ENCODE measurements at regions not wholly inside any gene's neighbourhood (a gene's known extent, or its start where the extent isn't known, plus 50 kb on each side); places are given as distances from the start of the nearest gene placed in this dataset.
"Not testable (repeated sequence)": the region's sequence is repeated elsewhere in the genome, so short reads cannot be mapped to it uniquely, and the experiment has no call there.

GRCh38 chr4:128427832-128428366, 140.3 kb upstream of the PGRMC2 start:
- Histone ChIP-seq H3K4me3 (ENCODE audit: control extremely low read depth in 1 of 5, extremely low read depth in 1 of 5, insufficient read depth in 1 of 5, low read depth in 2 of 5, low read length in 4 of 5) (no peak overlapping the region), H3K79me2 (ENCODE audit: control insufficient read depth, insufficient read depth, low read length) (no peaks in the 10 kb centered on the region), H3K36me3 (replicated peaks in 1 of 2; ENCODE audit: control extremely low read depth in 1 of 2, control insufficient read depth in 1 of 2, extremely low read depth in 1 of 2, insufficient read depth in 2 of 2, low read length in 1 of 2) (no peaks in the 10 kb centered on the region), H3K9ac (ENCODE audit: low read length) (no peak overlapping the region), H3K27me3 (replicated peaks in 1 of 4; ENCODE audit: control extremely low read depth in 1 of 4, control insufficient read depth in 3 of 4, insufficient read depth in 4 of 4, low read length in 3 of 4) (no peaks in the 10 kb centered on the region), H3K27ac (ENCODE audit: low read length in 2 of 2) (no peak overlapping the region), H3K4me1 (ENCODE audit: control insufficient read depth in 2 of 2, insufficient read depth in 2 of 2, low read length in 2 of 2) (no peaks in the 10 kb centered on the region), H4K20me1 (ENCODE audit: control insufficient read depth, insufficient read depth, low read length, poor library complexity, severe bottlenecking) (no peaks in the 10 kb centered on the region), H3K9me3 (ENCODE audit: control extremely low read depth in 1 of 3, control insufficient read depth in 2 of 3, insufficient read depth in 1 of 3, low read length in 2 of 3) (no peaks in the 10 kb centered on the region), H2AFZ (ENCODE audit: insufficient read depth, low read depth, low read length, poor library complexity, severe bottlenecking) (no peak overlapping the region), H3K4me2 (replicated peaks; ENCODE audit: low read depth, low read length, poor library complexity, severe bottlenecking) (no peak overlapping the region)
- POLR2A ChIA-PET, result no interaction called here
- intact Hi-C loops (cut with micrococcal nuclease), result no loop called here
- whole genome bisulfite sequencing (ENCODE audit: insufficient coverage), result 62% methylated on average over 4 of the region's 5 CpGs
- ATAC-seq (ENCODE audit: low read depth), result no peak
- Mint-ChIP-seq H3K27me3 (no peaks in the 10 kb centered on the region), H3K9me3 (ENCODE audit: insufficient read depth) (no peaks in the 10 kb centered on the region), H3K27ac (no peak overlapping the region), H3K4me1 (no peaks in the 10 kb centered on the region), H3K4me3 (no peak overlapping the region)
- no peak for DNase-seq
- CTCF ChIA-PET, result no interaction called here
- TF ChIP-seq CTCF (IDR thresholded peaks at IDR 0.05) (no peak), EZH2 (IDR thresholded peaks at IDR 0.05; ENCODE audit: borderline replicate concordance, insufficient read depth, low read depth, low read length, poor library complexity, severe bottlenecking) (no peak)

GRCh38 chr4:128424527-128425497, 137.2 kb upstream of the PGRMC2 start:
- Histone ChIP-seq H2AFZ (ENCODE audit: insufficient read depth, low read depth, low read length, poor library complexity, severe bottlenecking) (no peak overlapping the region), H3K9me3 (ENCODE audit: control extremely low read depth in 1 of 3, control insufficient read depth in 2 of 3, insufficient read depth in 1 of 3, low read length in 2 of 3) (no peaks in the 10 kb centered on the region), H4K20me1 (ENCODE audit: control insufficient read depth, insufficient read depth, low read length, poor library complexity, severe bottlenecking) (no peaks in the 10 kb centered on the region), H3K4me1 (ENCODE audit: control insufficient read depth in 2 of 2, insufficient read depth in 2 of 2, low read length in 2 of 2) (no peaks in the 10 kb centered on the region), H3K4me2 (replicated peaks; ENCODE audit: low read depth, low read length, poor library complexity, severe bottlenecking) (no peak overlapping the region), H3K4me3 (ENCODE audit: control extremely low read depth in 1 of 5, extremely low read depth in 1 of 5, insufficient read depth in 1 of 5, low read depth in 2 of 5, low read length in 4 of 5) (no peak overlapping the region), H3K36me3 (replicated peaks in 1 of 2; ENCODE audit: control extremely low read depth in 1 of 2, control insufficient read depth in 1 of 2, extremely low read depth in 1 of 2, insufficient read depth in 2 of 2, low read length in 1 of 2) (no peaks in the 10 kb centered on the region), H3K27ac (ENCODE audit: low read length in 2 of 2) (no peak overlapping the region), H3K79me2 (ENCODE audit: control insufficient read depth, insufficient read depth, low read length) (no peaks in the 10 kb centered on the region), H3K27me3 (replicated peaks in 1 of 4; ENCODE audit: control extremely low read depth in 1 of 4, control insufficient read depth in 3 of 4, insufficient read depth in 4 of 4, low read length in 3 of 4) (no peaks in the 10 kb centered on the region), H3K9ac (ENCODE audit: low read length) (no peak overlapping the region)
- H3K4me3 Mint-ChIP-seq, result no peak overlapping the region
- no peak overlapping the region for H3K27ac Mint-ChIP-seq
- no peaks in the 10 kb centered on the region for H3K9me3 Mint-ChIP-seq (ENCODE audit: insufficient read depth)
- POLR2A ChIA-PET, result no interaction called here
- ATAC-seq (ENCODE audit: low read depth) (no peak), DNase-seq (no peak)
- WGBS (ENCODE audit: insufficient coverage), result 83% methylated on average over 2 of the region's 4 CpGs
- intact Hi-C loops (cut with micrococcal nuclease), result no loop called here
- H3K27me3 Mint-ChIP-seq, result no peaks in the 10 kb centered on the region
- TF ChIP-seq CTCF (IDR thresholded peaks at IDR 0.05) (no peak), EZH2 (IDR thresholded peaks at IDR 0.05; ENCODE audit: borderline replicate concordance, insufficient read depth, low read depth, low read length, poor library complexity, severe bottlenecking) (no peak)
- CTCF ChIA-PET, result interaction anchor here (1.0 kb wide), 1 partner anchor 30 kb away, joined by 4 read pairs; no protein-coding TSS in a partner anchor
- H3K4me1 Mint-ChIP-seq, result no peaks in the 10 kb centered on the region

- H4K20me1 ChIP-seq (ENCODE audit: control insufficient read depth, insufficient read depth, low read length, poor library complexity, severe bottlenecking); POLR2A ChIA-PET; H3K4me3 ChIP-seq (ENCODE audit: control extremely low read depth in 1 of 5, extremely low read depth in 1 of 5, insufficient read depth in 1 of 5, low read depth in 2 of 5, low read length in 4 of 5); H3K36me3 ChIP-seq (replicated peaks in 1 of 2; ENCODE audit: control extremely low read depth in 1 of 2, control insufficient read depth in 1 of 2, extremely low read depth in 1 of 2, insufficient read depth in 2 of 2, low read length in 1 of 2); H2AFZ ChIP-seq (ENCODE audit: insufficient read depth, low read depth, low read length, poor library complexity, severe bottlenecking); H3K9ac ChIP-seq (ENCODE audit: low read length); H3K9me3 Mint-ChIP-seq (ENCODE audit: insufficient read depth); intact Hi-C loops (cut with micrococcal nuclease); H3K4me2 ChIP-seq (replicated peaks; ENCODE audit: low read depth, low read length, poor library complexity, severe bottlenecking); CTCF ChIA-PET; H3K27ac Mint-ChIP-seq; DNase-seq; ATAC-seq (ENCODE audit: low read depth); H3K27me3 Mint-ChIP-seq; H3K4me1 Mint-ChIP-seq; H3K27ac ChIP-seq (ENCODE audit: low read length in 2 of 2); H3K79me2 ChIP-seq (ENCODE audit: control insufficient read depth, insufficient read depth, low read length); H3K27me3 ChIP-seq (replicated peaks in 1 of 4; ENCODE audit: control extremely low read depth in 1 of 4, control insufficient read depth in 3 of 4, insufficient read depth in 4 of 4, low read length in 3 of 4); H3K9me3 ChIP-seq (ENCODE audit: control extremely low read depth in 1 of 3, control insufficient read depth in 2 of 3, insufficient read depth in 1 of 3, low read length in 2 of 3); H3K4me3 Mint-ChIP-seq; H3K4me1 ChIP-seq (ENCODE audit: control insufficient read depth in 2 of 2, insufficient read depth in 2 of 2, low read length in 2 of 2): not testable (repeated sequence)
- 95% methylated on average over 3 of the region's 5 CpGs for WGBS (ENCODE audit: insufficient coverage)
These were observed 134.7 kb upstream of the PGRMC2 start for GRCh38 chr4:128422296-128422695.
